ENCODE measurements at regions not wholly inside any gene's neighbourhood (a gene's known extent, or its start where the extent isn't known, plus 50 kb on each side); places are given as distances from the start of the nearest gene placed in this dataset.

GRCh38 chr5:82849885-82850284 is 227.3 kb downstream of the TMEM167A start (continued):
- TF ChIP-seq ZNF318 (IDR thresholded peaks at IDR 0.05; ENCODE audit: borderline replicate concordance in 1 of 2, low read depth in 1 of 2) (no peak), ZNF785 (CRISPR knock-in tag; IDR thresholded peaks at IDR 0.05) (no peak), KHSRP (IDR thresholded peaks at IDR 0.05) (no peak), FOXM1 (IDR thresholded peaks at IDR 0.05; ENCODE audit: low read depth) (no peak), FOXM1 (CRISPR knock-in tag; IDR thresholded peaks at IDR 0.05; ENCODE audit: low read depth) (no peak), MYBL2 (IDR thresholded peaks at IDR 0.05; ENCODE audit: low read depth) (no peak), MYBL2 (CRISPR knock-in tag; IDR thresholded peaks at IDR 0.05; ENCODE audit: borderline replicate concordance) (no peak)
